ENCODE measurements at regions not wholly inside any gene's neighbourhood (a gene's known extent, or its start where the extent isn't known, plus 50 kb on each side); places are given as distances from the start of the nearest gene placed in this dataset.

DNA sequence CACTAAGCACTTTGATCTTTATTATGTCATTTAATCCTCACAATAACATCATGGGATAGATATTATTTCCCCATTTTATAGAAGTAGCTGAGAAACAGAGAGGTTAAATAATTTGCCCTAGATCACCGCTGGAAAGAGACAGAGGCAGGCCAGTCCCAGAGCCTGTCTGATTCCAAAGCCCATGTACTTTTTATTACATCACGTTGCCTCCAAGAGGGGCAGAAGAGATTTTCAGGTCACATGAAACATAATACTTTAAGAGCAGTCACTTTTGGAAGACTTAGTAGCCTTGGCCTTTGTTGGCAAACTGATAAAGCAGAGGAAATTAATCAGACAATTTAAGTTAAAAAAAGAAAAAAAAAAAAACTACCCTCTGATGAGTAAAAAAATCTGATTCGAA, 200.2 kb upstream of the ARHGAP20 start:
- DNase-seq: peak; percentile 4 to 19

GRCh38 chr11:110910384-110910783, 198.1 kb upstream of the ARHGAP20 start:
- DNase-seq: peak in 1 of 2 experiments; percentile 6

GRCh38 chr11:110909336-110909735, 197.1 kb upstream of the ARHGAP20 start:
- peak; percentile 47 to 79 for DNase-seq

GRCh38 chr11:110908401-110909105, 196.3 kb upstream of the ARHGAP20 start:
- peak in 1 of 2 experiments; percentile 4 for DNase-seq

GRCh38 chr11:110907629-110908028, 195.4 kb upstream of the ARHGAP20 start:
- DNase-seq: peak in 1 of 2 experiments; percentile 3

DNA sequence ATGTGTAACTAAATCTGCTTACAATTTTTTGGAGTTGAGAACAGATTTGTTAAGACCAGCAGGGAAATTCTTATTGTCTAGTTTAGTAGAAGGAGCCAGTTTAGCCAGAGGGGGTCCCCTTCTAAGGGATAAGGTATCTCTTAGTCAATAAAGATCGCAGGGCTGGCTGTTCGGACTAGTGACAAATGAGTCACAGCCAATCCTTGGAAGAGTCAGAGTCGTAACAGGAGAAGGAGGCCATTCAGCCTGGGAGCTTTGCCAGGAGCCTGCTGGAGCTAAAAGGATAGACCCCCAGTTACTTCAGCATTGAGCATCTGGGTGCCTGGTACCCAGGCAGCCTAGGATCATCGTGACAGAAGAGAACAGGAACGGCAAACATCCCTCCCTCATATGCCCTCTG, 191.6 kb upstream of the ARHGAP20 start:
- DNase-seq: peak; percentile 26 to 58

DNA sequence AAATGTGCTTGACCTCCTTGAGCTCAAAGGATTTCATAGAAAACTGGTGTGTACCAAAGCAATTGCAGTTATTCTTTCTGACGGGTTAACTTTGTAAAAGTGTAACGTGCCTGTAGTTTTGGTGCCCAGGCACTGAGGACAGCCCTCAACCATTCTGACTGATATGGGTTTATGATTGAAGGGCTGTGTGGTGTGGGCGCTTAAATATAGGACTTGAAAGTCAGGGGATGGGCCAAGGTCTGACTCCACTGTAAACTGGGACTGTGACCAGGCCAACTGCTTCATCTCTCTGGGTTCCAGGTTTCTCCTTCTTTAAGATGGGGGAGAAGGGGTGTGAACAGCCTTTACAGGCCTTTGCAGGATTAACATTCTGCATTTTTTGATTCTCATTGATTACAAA, 191.1 kb upstream of the ARHGAP20 start:
- no peak for DNase-seq

GRCh38 chr11:110901441-110901840, 189.2 kb upstream of the ARHGAP20 start:
- DNase-seq: no peak

GRCh38 chr11:110900426-110900825, 188.2 kb upstream of the ARHGAP20 start:
- no peak for DNase-seq

DNA sequence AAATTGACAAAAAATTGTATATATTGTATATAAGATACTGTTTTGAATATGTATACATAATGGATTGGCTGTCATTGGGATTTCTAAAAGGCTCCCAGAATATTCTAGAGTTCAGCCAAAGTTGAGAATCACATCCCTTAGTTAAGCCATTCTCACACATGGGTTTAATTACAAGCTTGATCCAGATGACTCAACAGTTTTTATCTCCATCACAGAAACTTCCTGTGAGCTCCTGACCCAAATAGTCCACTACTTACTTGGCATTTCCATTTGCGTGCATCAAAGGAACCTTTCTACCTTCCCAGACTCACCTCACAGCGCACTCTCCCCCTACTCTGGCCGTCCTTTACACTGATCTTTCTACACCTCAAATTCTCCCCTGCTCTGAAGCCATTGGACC, 184.8 kb upstream of the ARHGAP20 start:
- DNase-seq: no peak

DNA sequence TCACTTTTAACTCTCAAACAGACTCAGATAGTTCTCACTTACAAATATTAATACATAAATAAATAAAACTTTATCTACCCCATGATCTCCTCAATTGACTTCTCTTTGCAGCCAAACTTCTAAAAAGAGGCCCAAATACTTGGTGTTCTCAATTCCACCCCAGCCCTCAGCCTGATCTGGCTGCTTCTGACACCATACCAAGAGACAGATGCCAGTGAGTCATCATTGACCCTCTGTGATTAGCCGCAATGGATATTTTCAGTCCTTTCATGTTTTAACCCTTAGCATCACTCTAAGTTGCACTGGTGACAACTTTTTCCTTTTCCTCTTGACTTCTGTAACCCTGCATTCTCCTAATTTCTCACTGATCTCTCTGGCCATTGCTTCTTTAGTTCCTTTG, 184.1 kb upstream of the ARHGAP20 start:
- DNase-seq: no peak

GRCh38 chr11:110894224-110894623, 182.0 kb upstream of the ARHGAP20 start:
- no peak for DNase-seq

DNA sequence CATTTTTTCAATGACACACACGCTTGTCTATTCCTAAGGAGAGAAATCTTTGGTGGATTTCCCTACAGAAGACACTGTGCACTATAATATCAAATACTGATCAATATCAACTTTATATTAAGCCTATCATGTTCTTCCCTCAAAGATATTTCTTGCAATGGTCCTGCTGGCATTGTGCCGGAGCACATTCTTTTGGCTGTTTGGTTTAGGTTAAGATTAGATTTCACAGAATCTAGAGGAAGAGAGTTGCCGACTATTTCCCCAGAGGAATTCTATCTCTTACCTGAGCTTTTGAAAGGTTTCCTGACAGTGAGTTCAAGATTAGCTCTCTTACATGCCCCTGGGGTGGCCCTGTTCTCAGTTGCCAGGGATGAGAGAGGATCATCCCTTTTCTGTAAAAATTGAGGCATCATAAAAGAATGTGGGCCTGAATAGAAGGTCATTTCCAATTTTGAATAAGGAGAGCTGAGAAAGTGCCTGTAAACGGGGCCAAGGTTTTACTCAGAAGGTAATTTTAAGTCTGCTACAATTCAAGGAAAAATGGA, 180.6 kb upstream of the ARHGAP20 start:
- DNase-seq: no peak

- no peak for DNase-seq
Measured at GRCh38 chr11:110891411-110891810, 179.2 kb upstream of the ARHGAP20 start.

GRCh38 chr11:110890995-110891394, 178.8 kb upstream of the ARHGAP20 start:
- DNase-seq: no peak

DNA sequence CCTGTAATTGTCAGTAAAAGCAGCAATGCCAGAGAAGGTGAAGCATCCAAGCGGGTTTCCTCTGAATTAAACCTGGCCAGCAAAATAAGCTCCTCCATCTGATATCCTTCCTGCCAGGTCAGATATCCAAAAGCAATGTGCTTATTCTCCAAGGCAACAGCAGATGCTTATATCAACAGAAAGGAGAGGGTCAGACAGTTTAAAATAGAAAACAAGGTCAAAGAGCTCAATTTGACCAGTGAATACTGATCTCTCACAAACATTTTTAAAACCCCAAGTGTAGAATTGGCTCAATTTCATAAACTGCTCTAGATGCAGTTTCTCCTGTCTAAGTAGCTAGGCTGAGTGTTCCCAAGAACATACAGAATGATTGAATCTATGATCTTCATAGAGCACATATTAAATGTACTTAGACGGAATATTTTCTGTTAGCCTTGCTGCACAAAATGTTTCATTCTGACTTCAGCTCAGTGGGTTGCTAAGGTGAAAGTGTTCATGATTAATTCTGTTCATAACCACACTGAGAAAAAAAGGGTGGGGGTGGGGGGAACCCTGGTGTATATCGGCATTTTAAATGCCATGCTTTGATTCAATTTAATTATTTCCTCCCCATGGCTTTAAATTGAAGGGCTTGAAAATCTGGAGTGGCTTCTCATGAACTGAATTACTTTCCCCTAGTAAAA, 174.2 kb upstream of the ARHGAP20 start:
- DNase-seq: no peak

- no peak for DNase-seq
Measured at GRCh38 chr11:110883256-110883655, 171.0 kb upstream of the ARHGAP20 start.

- DNase-seq: no peak
Measured at GRCh38 chr11:110878513-110878912, 166.3 kb upstream of the ARHGAP20 start.

GRCh38 chr11:110874437-110875030, 162.3 kb upstream of the ARHGAP20 start:
- no peak for DNase-seq

DNA sequence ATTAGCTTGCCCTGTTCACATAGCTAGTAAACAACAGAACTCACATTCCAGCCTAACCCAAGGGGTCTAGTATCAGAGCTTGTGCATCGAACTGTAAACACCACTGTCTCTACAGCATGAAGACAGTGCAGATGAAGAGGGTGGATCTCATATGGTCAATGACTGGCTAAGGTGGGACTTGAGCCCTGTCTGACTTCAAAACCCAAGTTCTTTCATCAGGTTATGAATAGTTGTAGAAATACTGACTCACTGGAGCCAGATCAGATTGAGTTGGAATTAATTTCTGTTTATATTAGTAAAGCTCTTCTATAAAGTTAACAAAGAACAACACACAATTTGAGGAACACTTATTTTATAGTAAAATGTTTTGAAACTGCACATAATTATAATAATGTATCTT, 161.7 kb upstream of the ARHGAP20 start:
- no peak for DNase-seq

DNA sequence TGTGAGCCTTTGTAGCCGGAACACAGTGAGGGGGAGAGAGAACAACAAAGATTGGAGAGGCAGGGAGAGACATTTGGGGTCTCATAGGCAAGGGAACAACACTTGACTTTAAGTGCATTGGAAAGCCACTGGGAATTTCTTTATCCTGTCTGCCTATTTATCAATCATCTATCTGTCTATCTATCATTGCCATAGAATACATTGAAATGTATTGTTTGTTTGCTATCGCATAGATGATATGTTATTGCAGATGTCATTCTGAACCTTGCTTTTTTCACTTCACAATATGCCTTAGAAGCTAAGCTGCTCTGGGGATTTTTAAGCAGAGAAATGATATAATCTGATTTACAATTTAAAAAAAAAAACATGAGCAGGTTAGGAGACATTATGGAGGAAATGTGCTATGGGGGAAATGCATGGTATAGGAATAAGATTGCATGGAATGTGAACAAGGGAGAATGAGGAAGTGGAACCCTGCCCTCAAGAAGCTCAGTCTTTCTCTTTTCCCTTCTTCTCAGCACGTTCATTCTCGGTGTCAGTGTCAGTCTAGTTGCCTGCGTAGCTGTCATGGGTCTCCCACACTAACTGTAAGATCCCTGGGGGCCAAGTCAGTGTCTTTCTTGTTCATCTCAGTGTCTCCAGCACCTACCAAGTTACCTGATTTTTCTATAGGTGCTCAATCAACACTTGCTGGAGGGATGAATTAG, 158.7 kb upstream of the ARHGAP20 start:
- no peak for DNase-seq

DNA sequence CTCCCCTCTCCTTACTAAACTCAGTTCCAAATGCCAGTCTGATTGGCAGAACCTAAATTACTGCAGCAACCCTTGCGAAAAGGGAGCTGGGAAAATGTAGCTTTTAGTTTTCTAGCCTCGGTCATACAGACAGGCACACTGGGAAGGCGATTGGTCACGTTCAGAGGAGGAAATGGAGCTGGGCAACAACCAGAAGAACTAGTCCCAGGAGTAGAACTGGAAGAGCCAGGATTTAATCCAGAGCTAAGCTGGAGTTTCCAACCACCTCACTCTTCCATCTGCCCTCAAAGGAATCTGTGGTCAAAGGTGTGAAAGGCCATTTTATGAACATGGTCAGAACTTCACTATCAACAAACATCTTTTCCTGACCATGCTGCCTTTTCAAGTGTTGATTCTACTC, 155.7 kb upstream of the ARHGAP20 start:
- no peak for DNase-seq

- DNase-seq: no peak
Measured at GRCh38 chr11:110866081-110866480, 153.8 kb upstream of the ARHGAP20 start.

Data from NCI-H524 (cell line).